ENCODE measurements at regions not wholly inside any gene's neighbourhood (a gene's known extent, or its start where the extent isn't known, plus 50 kb on each side); places are given as distances from the start of the nearest gene placed in this dataset.

GRCh38 chr15:36239509-36239908 lies 339.9 kb upstream of the CDIN1 start:
- ATAC-seq (no peak), DNase-seq (no peak)
- Mint-ChIP-seq H3K36me3 (ENCODE audit: low read depth) (no peaks in the 10 kb centered on the region), H3K4me3 (no peak overlapping the region), H3K4me1 (no peaks in the 10 kb centered on the region), H3K27ac (no peak overlapping the region), H3K9me3 (ENCODE audit: low read depth) (peaks cover 8% of the 10 kb centered on the region), H3K27me3 (no peaks in the 10 kb centered on the region)
- CTCF ChIA-PET = no interaction called here
- POLR2A ChIA-PET = no interaction called here
- intact Hi-C loops (cut with DNase I, micrococcal nuclease) = no loop called here

- no peaks in the 10 kb centered on the region for H3K27me3 Mint-ChIP-seq
- H3K9me3 Mint-ChIP-seq (ENCODE audit: low read depth) = peaks cover 4% of the 10 kb centered on the region
- intact Hi-C loops (cut with DNase I, micrococcal nuclease) = no loop called here
- ChIA-PET POLR2A (no interaction called here), CTCF (no interaction called here)
- H3K4me1 Mint-ChIP-seq = no peaks in the 10 kb centered on the region
- ATAC-seq (no peak), DNase-seq (no peak)
- no peaks in the 10 kb centered on the region for H3K36me3 Mint-ChIP-seq (ENCODE audit: low read depth)
- H3K27ac Mint-ChIP-seq = no peak overlapping the region
- no peak overlapping the region for H3K4me3 Mint-ChIP-seq
These were observed 328.0 kb upstream of the CDIN1 start for GRCh38 chr15:36251450-36251849.

GRCh38 chr15:36252146-36252711 lies 327.2 kb upstream of the CDIN1 start:
- no peaks in the 10 kb centered on the region for H3K36me3 Mint-ChIP-seq (ENCODE audit: low read depth)
- CTCF ChIA-PET = interaction anchor here (0.6 kb wide), 1 partner anchor 207 kb away, joined by 3 read pairs; no protein-coding TSS in a partner anchor

GRCh38 chr15:36254426-36254825 lies 325.0 kb upstream of the CDIN1 start:
- Mint-ChIP-seq H3K36me3 (ENCODE audit: low read depth) (no peaks in the 10 kb centered on the region), H3K27me3 (no peaks in the 10 kb centered on the region), H3K9me3 (ENCODE audit: low read depth) (no peaks in the 10 kb centered on the region), H3K27ac (no peak overlapping the region), H3K4me3 (no peak overlapping the region), H3K4me1 (no peaks in the 10 kb centered on the region)
- DNase-seq = no peak
- ChIA-PET CTCF (no interaction called here), POLR2A (no interaction called here)
- no peak for ATAC-seq
- intact Hi-C loops (cut with DNase I, micrococcal nuclease) = no loop called here

More at GRCh38 chr15:36252146-36252711, 327.2 kb upstream of the CDIN1 start:
- Mint-ChIP-seq H3K9me3 (ENCODE audit: low read depth) (peaks cover 4% of the 10 kb centered on the region), H3K27me3 (no peaks in the 10 kb centered on the region), H3K4me1 (no peaks in the 10 kb centered on the region), H3K4me3 (no peak overlapping the region), H3K27ac (no peak overlapping the region)
- intact Hi-C loops (cut with DNase I, micrococcal nuclease) = no loop called here
- ATAC-seq (no peak), DNase-seq (no peak)
- POLR2A ChIA-PET = no interaction called here

- ChIA-PET POLR2A (no interaction called here), CTCF (no interaction called here)
- H3K27ac Mint-ChIP-seq = no peak overlapping the region
- no peak overlapping the region for H3K4me3 Mint-ChIP-seq
- intact Hi-C loops (cut with DNase I, micrococcal nuclease) = no loop called here
- ATAC-seq (no peak), DNase-seq (no peak)
- no peaks in the 10 kb centered on the region for H3K4me1 Mint-ChIP-seq
- no peaks in the 10 kb centered on the region for H3K36me3 Mint-ChIP-seq (ENCODE audit: low read depth)
- H3K27me3 Mint-ChIP-seq = no peaks in the 10 kb centered on the region
- no peaks in the 10 kb centered on the region for H3K9me3 Mint-ChIP-seq (ENCODE audit: low read depth)
These were observed 323.0 kb upstream of the CDIN1 start for GRCh38 chr15:36256404-36256807.

- Mint-ChIP-seq H3K27ac (no peak overlapping the region), H3K9me3 (ENCODE audit: low read depth) (no peaks in the 10 kb centered on the region), H3K27me3 (no peaks in the 10 kb centered on the region), H3K36me3 (ENCODE audit: low read depth) (no peaks in the 10 kb centered on the region), H3K4me3 (no peak overlapping the region), H3K4me1 (no peaks in the 10 kb centered on the region)
- ChIA-PET CTCF (no interaction called here), POLR2A (no interaction called here)
- DNase-seq (no peak), ATAC-seq (no peak)
- intact Hi-C loops (cut with DNase I, micrococcal nuclease) = no loop called here
These were observed 315.8 kb upstream of the CDIN1 start for GRCh38 chr15:36263666-36264065.

GRCh38 chr15:36265422-36265821 lies 314.0 kb upstream of the CDIN1 start:
- intact Hi-C loops (cut with DNase I, micrococcal nuclease) = no loop called here
- ATAC-seq (no peak), DNase-seq (no peak)
- H3K4me1 Mint-ChIP-seq = no peaks in the 10 kb centered on the region
- CTCF ChIA-PET = no interaction called here
- no peaks in the 10 kb centered on the region for H3K9me3 Mint-ChIP-seq (ENCODE audit: low read depth)
- H3K27ac Mint-ChIP-seq = no peak overlapping the region
- POLR2A ChIA-PET = no interaction called here
- H3K4me3 Mint-ChIP-seq = no peak overlapping the region
- no peaks in the 10 kb centered on the region for H3K27me3 Mint-ChIP-seq
- H3K36me3 Mint-ChIP-seq (ENCODE audit: low read depth) = no peaks in the 10 kb centered on the region

- DNase-seq = no peak
- Mint-ChIP-seq H3K4me1 (no peaks in the 10 kb centered on the region), H3K27ac (no peak overlapping the region), H3K4me3 (no peak overlapping the region), H3K9me3 (ENCODE audit: low read depth) (no peaks in the 10 kb centered on the region), H3K27me3 (no peaks in the 10 kb centered on the region), H3K36me3 (ENCODE audit: low read depth) (no peaks in the 10 kb centered on the region)
- no peak for ATAC-seq
- intact Hi-C loops (cut with DNase I, micrococcal nuclease) = no loop called here
- CTCF ChIA-PET = no interaction called here
- POLR2A ChIA-PET = no interaction called here
These were observed 308.4 kb upstream of the CDIN1 start for GRCh38 chr15:36271048-36271447.

- ChIA-PET CTCF (no interaction called here), POLR2A (no interaction called here)
- H3K27me3 Mint-ChIP-seq = no peaks in the 10 kb centered on the region
- H3K4me3 Mint-ChIP-seq = no peak overlapping the region
- H3K9me3 Mint-ChIP-seq (ENCODE audit: low read depth) = peaks cover 14% of the 10 kb centered on the region
- H3K36me3 Mint-ChIP-seq (ENCODE audit: low read depth) = no peaks in the 10 kb centered on the region
- H3K27ac Mint-ChIP-seq = no peak overlapping the region
- H3K4me1 Mint-ChIP-seq = no peaks in the 10 kb centered on the region
- intact Hi-C loops (cut with DNase I, micrococcal nuclease) = no loop called here
- DNase-seq (no peak), ATAC-seq (no peak)
These were observed 303.8 kb upstream of the CDIN1 start for GRCh38 chr15:36275656-36276055.

GRCh38 chr15:36278219-36278618 lies 301.2 kb upstream of the CDIN1 start:
- no peak overlapping the region for H3K4me3 Mint-ChIP-seq
- H3K27me3 Mint-ChIP-seq = no peaks in the 10 kb centered on the region
- DNase-seq (no peak), ATAC-seq (no peak)
- H3K27ac Mint-ChIP-seq = no peak overlapping the region
- ChIA-PET POLR2A (no interaction called here), CTCF (no interaction called here)
- no peaks in the 10 kb centered on the region for H3K36me3 Mint-ChIP-seq (ENCODE audit: low read depth)
- intact Hi-C loops (cut with DNase I, micrococcal nuclease) = no loop called here
- H3K9me3 Mint-ChIP-seq (ENCODE audit: low read depth) = peaks cover 14% of the 10 kb centered on the region
- H3K4me1 Mint-ChIP-seq = no peaks in the 10 kb centered on the region

GRCh38 chr15:36282821-36283220 lies 296.6 kb upstream of the CDIN1 start:
- peaks cover 8% of the 10 kb centered on the region for H3K9me3 Mint-ChIP-seq (ENCODE audit: low read depth)
- ChIA-PET CTCF (no interaction called here), POLR2A (no interaction called here)
- no peak overlapping the region for H3K27ac Mint-ChIP-seq
- H3K4me3 Mint-ChIP-seq = no peak overlapping the region
- ATAC-seq (no peak), DNase-seq (no peak)
- H3K27me3 Mint-ChIP-seq = no peaks in the 10 kb centered on the region
- no peaks in the 10 kb centered on the region for H3K36me3 Mint-ChIP-seq (ENCODE audit: low read depth)
- no peaks in the 10 kb centered on the region for H3K4me1 Mint-ChIP-seq
- intact Hi-C loops (cut with DNase I, micrococcal nuclease) = no loop called here

- H3K36me3 Mint-ChIP-seq (ENCODE audit: low read depth) = no peaks in the 10 kb centered on the region
- H3K27ac Mint-ChIP-seq = no peak overlapping the region
- intact Hi-C loops (cut with DNase I, micrococcal nuclease) = no loop called here
- peaks cover 4% of the 10 kb centered on the region for H3K9me3 Mint-ChIP-seq (ENCODE audit: low read depth)
- no peak overlapping the region for H3K4me3 Mint-ChIP-seq
- ATAC-seq (no peak), DNase-seq (no peak)
- CTCF ChIA-PET = no interaction called here
- H3K27me3 Mint-ChIP-seq = no peaks in the 10 kb centered on the region
- POLR2A ChIA-PET = no interaction called here
- H3K4me1 Mint-ChIP-seq = no peaks in the 10 kb centered on the region
These were observed 294.5 kb upstream of the CDIN1 start for GRCh38 chr15:36284911-36285310.

GRCh38 chr15:36291501-36291900 lies 287.9 kb upstream of the CDIN1 start:
- no peaks in the 10 kb centered on the region for H3K27me3 Mint-ChIP-seq
- H3K36me3 Mint-ChIP-seq (ENCODE audit: low read depth) = no peaks in the 10 kb centered on the region
- no peak overlapping the region for H3K27ac Mint-ChIP-seq
- no peak for ATAC-seq
- intact Hi-C loops (cut with DNase I, micrococcal nuclease) = no loop called here
- POLR2A ChIA-PET = interaction anchor here (0.6 kb wide), 1 partner anchor 11 kb away, joined by 3 read pairs; no protein-coding TSS in a partner anchor
- H3K4me3 Mint-ChIP-seq = no peak overlapping the region
- H3K9me3 Mint-ChIP-seq (ENCODE audit: low read depth) = peaks cover 2% of the 10 kb centered on the region
- no peaks in the 10 kb centered on the region for H3K4me1 Mint-ChIP-seq
- CTCF ChIA-PET = interaction anchor here (0.5 kb wide), 1 partner anchor 218 kb away, joined by 4 read pairs; no protein-coding TSS in a partner anchor
- DNase-seq = no peak

Measured in activated CD4-positive, alpha-beta T cell treated with anti-CD3 and anti-CD28 coated beads for 36 hours (primary cell).